Astrocyte (in vitro differentiated cells and primary cell): ENCODE measurements at regions not wholly inside any gene's neighbourhood (a gene's known extent, or its start where the extent isn't known, plus 50 kb on each side); places are given as distances from the start of the nearest gene placed in this dataset.

Source experiments
- EZH2 ChIP-seq: IDR thresholded peaks from 2 replicates; pipeline ENCODE4 v1.6.1; 2012; ENCODE audit warnings: mild to moderate bottlenecking, low read length, inconsistent platforms; ENCODE audit not compliant: insufficient read depth
- TF ChIP-seq, protein P1 (sequence below): IDR thresholded peaks from 2 replicates; pipeline ENCODE4 v1.5.1; 2011; ENCODE audit warnings: low read depth, mild to moderate bottlenecking, inconsistent platforms, low read length, moderate library complexity; ENCODE audit not compliant: insufficient read depth

DNA sequence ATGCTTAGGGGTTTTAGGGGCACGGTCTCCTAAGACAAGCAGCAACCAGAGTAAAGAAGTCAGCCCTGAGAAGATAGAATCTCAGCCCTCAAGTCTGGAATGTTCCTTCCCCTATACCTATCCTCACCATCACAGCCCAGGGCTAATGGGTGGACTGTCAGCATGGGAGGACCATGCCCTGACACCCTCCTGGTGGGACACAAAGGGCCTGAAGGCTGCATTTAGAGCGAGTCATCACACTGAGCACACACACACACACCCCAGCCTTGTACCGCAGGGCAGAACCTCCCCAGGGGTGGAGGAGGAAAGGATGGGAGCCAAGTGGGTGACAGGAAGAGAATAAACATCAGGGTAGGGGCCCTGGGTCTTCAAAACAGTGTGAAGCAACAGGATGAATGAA, 174.8 kb upstream of the SERP2 start:
- TF ChIP-seq, protein P1, sequence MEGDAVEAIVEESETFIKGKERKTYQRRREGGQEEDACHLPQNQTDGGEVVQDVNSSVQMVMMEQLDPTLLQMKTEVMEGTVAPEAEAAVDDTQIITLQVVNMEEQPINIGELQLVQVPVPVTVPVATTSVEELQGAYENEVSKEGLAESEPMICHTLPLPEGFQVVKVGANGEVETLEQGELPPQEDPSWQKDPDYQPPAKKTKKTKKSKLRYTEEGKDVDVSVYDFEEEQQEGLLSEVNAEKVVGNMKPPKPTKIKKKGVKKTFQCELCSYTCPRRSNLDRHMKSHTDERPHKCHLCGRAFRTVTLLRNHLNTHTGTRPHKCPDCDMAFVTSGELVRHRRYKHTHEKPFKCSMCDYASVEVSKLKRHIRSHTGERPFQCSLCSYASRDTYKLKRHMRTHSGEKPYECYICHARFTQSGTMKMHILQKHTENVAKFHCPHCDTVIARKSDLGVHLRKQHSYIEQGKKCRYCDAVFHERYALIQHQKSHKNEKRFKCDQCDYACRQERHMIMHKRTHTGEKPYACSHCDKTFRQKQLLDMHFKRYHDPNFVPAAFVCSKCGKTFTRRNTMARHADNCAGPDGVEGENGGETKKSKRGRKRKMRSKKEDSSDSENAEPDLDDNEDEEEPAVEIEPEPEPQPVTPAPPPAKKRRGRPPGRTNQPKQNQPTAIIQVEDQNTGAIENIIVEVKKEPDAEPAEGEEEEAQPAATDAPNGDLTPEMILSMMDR, result no peak
- TF ChIP-seq EZH2, result no peak
